VCaP (cell line): ENCODE measurements at regions not wholly inside any gene's neighbourhood (a gene's known extent, or its start where the extent isn't known, plus 50 kb on each side); places are given as distances from the start of the nearest gene placed in this dataset.

Source experiments
- H3K27ac ChIP-seq: fragments of 450-650 bp; 2 replicates; pipeline ENCODE4 v1.5.1; 2017
- TF ChIP-seq, protein P1 (sequence below): fragments of 450-650 bp; conservative IDR thresholded peaks from 2 replicates; pipeline ENCODE4 v1.5.1; 2017; ENCODE audit warnings: mild to moderate bottlenecking, moderate library complexity

DNA sequence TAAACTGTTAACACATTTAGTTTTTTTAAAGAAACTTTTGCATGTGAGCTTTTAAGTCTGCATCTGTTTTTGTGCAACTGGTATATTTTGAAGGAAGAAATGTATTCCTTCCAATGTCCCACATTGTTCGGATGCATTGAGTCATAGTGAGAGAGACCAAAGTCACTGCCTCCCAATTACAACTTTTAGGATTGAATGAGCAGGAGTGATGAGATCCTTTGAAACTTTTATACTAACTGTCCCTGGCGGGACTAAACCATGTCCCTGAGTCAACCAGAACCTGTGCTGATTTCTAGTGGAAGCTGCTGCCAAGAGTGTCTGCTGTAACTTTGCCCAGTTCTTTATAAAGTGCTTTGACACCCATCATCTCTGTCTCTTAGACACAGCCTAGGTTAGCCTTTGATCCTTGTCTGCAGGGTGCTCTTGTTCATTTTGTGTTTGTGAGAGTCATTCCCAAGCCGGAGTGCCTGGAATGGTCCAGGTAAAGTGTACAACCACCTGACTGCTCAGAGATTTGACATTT is 122.7 kb downstream of the ZNF518B start:
- TF ChIP-seq, protein P1, sequence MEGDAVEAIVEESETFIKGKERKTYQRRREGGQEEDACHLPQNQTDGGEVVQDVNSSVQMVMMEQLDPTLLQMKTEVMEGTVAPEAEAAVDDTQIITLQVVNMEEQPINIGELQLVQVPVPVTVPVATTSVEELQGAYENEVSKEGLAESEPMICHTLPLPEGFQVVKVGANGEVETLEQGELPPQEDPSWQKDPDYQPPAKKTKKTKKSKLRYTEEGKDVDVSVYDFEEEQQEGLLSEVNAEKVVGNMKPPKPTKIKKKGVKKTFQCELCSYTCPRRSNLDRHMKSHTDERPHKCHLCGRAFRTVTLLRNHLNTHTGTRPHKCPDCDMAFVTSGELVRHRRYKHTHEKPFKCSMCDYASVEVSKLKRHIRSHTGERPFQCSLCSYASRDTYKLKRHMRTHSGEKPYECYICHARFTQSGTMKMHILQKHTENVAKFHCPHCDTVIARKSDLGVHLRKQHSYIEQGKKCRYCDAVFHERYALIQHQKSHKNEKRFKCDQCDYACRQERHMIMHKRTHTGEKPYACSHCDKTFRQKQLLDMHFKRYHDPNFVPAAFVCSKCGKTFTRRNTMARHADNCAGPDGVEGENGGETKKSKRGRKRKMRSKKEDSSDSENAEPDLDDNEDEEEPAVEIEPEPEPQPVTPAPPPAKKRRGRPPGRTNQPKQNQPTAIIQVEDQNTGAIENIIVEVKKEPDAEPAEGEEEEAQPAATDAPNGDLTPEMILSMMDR = no peak
- H3K27ac ChIP-seq = no peak overlapping the region

DNA sequence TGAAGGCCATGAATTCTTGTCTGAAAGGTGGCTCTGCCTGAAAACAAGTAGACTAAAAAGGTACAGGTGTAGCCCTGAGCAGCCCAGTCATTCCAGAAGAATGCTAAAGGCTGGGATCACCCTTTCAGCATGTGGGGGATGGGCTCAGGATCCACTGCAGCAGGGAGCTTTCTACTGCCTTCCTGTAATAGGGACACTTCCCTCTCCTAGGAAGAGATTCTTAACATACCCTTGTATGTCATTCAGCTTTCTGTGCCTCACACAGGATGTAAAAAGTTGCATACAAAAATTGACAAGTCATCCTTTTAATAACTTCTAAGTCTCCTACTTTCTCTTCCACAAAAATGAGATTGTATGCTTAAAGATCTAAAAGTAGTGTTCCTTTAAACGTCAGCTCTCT is 123.3 kb downstream of the ZNF518B start:
- no peak overlapping the region for H3K27ac ChIP-seq
- TF ChIP-seq, protein P1 = no peak

DNA sequence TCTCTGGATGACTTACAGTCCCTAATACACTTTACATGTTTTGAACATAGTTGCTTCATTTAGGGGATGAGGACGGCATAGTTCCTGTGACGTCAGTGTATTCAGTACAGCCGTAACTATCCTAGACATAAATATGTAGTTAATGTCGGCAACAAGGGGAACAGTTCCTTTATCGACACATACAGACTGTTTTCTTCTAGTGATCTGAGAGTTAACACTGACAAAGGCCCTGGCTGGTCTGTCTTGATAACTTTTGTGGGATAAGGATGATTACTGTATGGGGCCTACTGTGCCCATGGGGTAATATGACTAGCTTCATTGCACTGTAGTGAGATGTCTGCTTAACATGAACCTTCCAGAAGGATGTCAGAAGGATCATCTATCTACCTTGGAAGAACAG is 131.2 kb downstream of the ZNF518B start:
- TF ChIP-seq, protein P1 = no peak
- no peak overlapping the region for H3K27ac ChIP-seq

DNA sequence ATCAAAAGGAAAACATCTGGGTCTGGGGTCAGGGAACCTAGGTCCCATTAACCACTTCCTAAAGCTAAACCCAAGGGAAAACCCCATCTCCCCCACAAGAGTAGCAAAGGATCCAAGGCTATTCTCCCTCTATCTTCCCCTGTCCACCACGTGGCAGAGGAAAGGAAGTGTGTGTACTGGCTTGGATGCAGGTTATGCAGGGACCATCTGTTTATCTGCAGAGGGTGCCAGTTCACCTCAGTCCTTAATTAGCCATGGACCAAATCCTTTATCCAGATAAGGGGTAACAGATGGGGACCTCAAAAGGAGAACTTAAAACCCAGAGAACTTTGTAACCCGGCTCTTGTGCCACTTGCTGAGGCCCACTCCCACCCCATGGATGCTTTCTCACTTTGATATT is 135.3 kb downstream of the ZNF518B start:
- no peak overlapping the region for H3K27ac ChIP-seq
- TF ChIP-seq, protein P1 = no peak

DNA sequence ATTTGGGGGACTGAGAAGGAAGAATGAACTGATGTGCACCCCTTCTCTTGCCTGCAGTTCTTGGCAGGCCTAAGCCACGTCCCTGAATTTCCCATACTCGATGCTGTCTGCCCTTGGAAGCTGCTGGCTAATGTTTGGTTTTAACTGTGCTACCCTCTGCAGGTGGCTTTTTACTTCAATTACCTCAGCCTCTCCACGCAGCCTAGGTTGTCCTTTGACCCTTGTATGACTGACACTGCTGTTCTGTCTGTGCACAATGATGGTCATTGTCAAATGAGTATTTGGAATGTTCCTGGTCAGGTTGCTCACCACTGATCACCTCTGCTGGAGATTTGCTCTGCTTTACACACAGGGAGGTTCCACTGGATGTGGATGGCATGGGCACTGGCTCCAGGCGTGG is 137.1 kb downstream of the ZNF518B start:
- TF ChIP-seq, protein P1 = no peak

DNA sequence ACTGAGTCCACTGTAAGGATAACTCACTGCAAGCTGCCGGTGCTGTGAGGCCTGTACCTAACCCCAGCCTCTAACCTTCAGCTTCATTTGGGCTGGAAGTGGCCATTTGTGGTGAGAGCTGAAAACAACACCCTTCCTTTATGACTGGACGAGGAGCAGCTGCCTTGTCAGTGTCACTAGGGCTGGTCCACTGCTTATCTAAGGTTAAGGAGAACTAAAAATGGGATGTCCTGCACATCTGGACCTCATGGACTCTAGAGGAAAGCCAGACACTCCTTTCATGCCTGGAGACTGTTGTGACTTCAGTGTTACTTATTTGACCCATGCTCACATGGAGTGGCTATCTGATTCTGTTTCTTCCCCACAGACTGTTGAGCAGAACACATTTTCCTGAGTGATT is 139.9 kb downstream of the ZNF518B start:
- H3K27ac ChIP-seq = no peak overlapping the region
- TF ChIP-seq, protein P1 = no peak

More for the DNA sequence above, 137.1 kb downstream of the ZNF518B start:
- no peak overlapping the region for H3K27ac ChIP-seq

DNA sequence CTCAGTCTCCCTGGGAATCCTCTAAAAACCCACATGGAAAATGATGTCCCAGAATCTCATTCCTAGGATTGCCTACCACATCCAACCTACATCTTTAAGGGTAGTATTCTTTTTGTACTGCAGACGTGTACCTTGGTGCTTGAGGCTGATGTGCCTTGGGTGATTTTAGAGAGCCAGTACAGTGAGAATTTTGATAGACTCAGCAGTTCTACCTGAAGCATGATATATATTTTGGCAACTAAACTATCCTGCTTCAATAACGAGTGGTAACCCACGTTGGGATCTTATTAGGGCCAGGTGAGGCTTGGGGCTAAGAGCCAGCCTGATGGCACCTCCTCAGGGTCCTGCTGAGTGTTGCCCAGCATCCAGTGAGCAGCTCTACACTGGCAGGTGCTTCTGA is 140.4 kb downstream of the ZNF518B start:
- TF ChIP-seq, protein P1 = no peak
- no peak overlapping the region for H3K27ac ChIP-seq

DNA sequence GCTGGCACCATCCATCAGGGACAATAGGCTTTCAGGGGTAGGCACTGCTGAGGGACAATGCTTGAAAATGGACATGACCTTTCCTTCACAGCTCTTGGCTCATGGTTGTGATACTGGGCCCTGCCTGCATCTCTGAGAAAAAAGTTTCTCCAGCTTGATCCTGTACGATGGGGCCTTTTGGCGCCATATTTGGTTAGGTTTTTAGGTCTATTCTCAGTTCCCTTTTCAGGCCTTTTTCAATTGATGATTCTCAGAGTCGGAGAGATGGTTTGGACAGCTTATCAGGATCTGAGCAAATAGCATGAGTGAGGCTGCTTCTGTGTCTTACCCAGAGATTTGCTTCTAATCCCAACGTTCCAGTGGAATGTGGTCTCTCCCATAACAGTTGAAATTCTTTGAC is 141.6 kb downstream of the ZNF518B start:
- no peak overlapping the region for H3K27ac ChIP-seq
- TF ChIP-seq, protein P1 = no peak
